GM21528 (cell line): ENCODE measurements at regions not wholly inside any gene's neighbourhood (a gene's known extent, or its start where the extent isn't known, plus 50 kb on each side); places are given as distances from the start of the nearest gene placed in this dataset.
"Not testable (repeated sequence)": the region's sequence is repeated elsewhere in the genome, so short reads cannot be mapped to it uniquely, and the experiment has no call there.

Experiments used
- ATAC-seq: cut with Tn5 transposase; IDR thresholded peaks from one replicate; pipeline ENCODE4 v1.9.1; 2021; ENCODE audit warnings: mild to moderate bottlenecking, moderate library complexity; ENCODE audit not compliant: unreplicated experiment, low FRiP score

DNA sequence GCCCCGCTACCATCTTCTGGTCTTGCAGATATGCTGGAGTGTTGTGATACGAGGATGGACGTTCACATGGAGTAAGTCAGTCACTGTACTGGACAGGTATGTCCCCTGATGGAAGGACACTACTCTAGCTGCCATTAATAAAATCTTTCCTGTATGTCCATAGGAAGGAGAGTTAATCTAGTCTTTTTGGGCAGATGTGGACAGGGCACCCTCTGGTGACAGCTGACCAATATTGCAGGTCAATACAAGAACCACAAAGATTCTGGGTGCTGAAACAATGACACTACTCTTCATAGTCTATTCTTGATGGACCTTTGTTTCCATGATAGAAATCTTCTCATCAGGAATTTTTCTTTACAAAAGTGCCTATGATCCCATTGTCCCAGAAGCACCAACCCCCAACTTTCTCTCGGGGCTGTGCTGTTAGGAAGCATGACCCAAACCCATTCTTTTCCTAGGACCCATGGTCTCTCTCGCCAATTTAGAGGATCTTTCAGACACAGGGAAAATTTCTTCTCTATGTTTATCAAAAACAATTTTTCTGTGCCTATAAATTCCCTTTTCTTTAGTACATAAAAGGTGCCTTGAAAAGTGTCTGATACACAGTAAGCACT, 376.9 kb downstream of the DTWD2 start:
- ATAC-seq = no peak

DNA sequence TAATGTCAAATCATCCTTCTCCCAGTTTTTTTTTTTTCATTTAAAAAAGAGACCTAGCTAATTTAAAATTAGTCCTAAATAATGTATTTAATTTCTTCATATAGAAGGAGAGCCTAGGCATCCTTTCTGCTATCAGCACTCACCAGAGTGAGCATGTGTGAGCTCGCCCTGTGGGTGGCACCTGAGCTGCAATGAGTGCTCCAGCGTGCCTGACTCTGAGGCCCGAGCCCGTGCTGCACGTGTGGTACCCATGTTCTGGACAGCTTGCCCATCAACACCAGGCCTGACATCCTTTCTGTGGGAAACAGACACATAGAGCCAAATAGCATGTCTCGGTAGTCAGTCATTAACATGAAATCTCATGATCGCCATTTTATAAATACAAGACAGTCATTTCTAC, 381.4 kb downstream of the DTWD2 start:
- no peak for ATAC-seq

DNA sequence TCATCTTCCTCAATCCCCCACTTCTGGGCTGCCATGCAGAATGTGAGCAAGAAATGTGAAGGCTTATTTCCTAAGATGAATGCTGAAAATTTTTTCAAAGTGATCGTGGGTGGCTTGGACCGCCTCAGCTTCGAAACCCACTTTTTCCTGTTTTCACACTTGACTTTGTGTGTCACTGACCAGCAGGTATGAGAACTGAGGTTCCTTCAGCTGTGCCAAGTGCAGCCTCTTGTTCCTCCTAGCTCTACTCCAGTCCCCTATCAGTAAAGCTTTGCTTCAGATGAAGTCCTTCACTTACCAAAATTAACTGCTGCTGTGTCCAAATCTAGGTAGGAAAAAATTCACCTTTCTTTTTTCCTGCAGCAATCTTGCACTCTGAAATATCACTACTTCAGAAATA, 382.6 kb downstream of the DTWD2 start:
- no peak for ATAC-seq

- no peak for ATAC-seq
Observed at GRCh38 chr5:118604106-118604505, 384.2 kb downstream of the DTWD2 start.

DNA sequence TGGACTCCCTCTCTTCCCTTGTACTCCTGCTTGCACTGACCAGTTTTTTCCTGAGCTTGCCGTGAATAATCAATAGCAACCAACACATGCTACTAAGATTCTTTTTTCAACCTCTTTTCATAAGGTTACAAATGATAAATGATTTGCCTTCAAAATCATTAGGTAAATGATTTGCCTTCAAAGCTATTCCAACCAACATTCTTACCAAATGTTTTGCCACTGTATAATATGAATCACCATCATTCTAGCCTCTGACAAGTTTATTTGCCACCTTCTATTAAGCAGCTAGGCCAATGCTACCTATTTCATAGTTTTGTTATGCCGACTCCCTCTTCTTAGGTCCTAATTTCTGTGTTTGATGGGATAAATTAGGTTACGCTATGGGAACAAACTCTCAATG, 385.1 kb downstream of the DTWD2 start:
- ATAC-seq = no peak

DNA sequence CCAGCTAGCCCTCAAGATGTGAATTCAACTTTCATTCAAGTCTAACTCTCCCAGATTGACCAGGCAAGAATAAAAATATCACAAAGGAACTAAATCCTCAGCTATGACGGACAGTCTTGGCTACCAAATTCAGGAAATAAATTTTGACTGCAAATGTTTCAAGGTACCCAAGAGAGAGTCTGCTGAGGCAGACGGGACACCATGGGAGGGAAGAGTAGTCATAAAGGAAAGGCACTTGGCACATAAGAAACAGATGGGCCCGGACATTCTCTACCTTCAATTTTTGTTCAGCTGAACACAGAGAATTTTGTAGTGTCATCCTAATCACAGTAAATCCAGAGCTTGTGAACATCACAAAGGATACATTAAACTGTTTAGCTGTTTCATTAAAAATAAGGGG, 390.0 kb downstream of the DTWD2 start:
- no peak for ATAC-seq

DNA sequence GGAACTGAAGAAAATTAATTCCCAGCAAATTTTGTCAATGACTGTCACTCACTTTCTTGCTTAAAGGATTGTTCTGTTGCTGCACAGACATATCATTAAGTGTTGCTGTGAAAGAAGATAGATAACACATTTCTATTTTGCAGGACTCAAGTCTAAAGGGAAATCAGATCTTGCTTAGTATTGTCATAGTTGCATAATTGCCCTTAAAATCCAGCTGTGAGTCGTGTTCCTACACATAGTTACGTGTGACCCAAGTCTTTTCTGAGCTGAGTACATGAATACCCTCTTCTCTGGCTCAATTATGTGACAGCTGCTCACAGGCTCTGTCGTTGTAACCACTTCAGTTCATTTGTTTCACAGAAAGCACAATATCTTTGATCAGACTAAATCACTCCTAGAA, 390.8 kb downstream of the DTWD2 start:
- ATAC-seq = no peak

DNA sequence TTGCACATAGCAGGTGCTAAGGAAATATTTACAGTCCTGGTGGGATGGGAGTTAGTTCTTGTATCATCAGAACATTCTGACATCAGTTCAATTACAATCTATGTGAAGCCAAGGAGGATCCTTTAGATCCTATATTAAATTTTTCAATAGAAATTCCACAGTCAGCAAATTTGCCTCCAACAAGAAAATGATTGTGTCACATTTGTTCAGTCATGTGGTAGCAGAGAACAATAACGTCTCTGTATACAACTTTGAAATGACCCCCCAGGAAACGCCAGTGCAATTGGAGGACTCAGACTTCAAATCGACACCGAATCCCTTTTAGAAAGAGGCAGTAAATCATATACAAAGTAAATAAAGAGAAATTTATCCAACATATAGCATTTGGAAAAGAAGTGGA, 392.1 kb downstream of the DTWD2 start:
- ATAC-seq = no peak

GRCh38 chr5:118593003-118593328, 395.4 kb downstream of the DTWD2 start:
- ATAC-seq = peak; percentile 46

GRCh38 chr5:118592229-118593002, 395.9 kb downstream of the DTWD2 start:
- ATAC-seq = no peak

DNA sequence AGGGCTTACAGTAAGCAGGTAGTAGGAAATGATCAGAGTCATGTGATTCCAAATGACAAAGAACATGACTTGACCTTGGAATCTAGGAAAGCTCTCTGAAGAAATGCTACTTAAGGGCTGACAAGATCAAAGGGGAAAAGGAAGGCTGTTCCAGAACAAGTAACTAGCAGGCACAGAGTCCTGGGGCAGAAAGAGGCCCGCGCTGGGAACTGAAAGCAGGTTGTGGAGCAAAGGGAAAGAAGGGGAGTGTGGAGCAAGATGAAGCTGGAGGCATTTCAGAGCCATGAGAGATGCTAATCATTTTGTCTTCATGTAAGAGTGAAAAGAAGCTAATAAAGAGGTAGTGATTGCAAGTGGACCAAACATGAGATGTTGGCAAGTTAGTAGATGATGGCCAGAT, 397.5 kb downstream of the DTWD2 start:
- no peak for ATAC-seq

DNA sequence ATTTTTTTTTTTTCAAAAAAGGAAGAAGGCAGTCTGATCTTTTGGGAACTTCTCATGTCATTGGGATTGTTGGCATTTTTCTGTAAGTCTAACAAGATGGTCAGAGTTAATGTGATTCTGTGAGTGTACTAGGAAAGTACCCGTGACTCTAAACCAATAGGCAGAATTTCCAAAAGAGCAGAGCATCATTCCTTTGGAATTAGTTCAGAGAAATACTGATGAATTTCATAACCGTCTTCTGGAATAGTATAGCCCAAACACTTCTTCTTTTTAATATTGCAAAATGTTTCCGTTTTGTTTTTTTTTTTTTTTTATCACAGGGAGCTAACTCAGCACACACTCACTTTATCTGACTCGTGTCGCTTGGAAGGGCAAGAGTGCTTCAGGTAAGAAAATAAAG, 407.4 kb downstream of the DTWD2 start:
- ATAC-seq = no peak

DNA sequence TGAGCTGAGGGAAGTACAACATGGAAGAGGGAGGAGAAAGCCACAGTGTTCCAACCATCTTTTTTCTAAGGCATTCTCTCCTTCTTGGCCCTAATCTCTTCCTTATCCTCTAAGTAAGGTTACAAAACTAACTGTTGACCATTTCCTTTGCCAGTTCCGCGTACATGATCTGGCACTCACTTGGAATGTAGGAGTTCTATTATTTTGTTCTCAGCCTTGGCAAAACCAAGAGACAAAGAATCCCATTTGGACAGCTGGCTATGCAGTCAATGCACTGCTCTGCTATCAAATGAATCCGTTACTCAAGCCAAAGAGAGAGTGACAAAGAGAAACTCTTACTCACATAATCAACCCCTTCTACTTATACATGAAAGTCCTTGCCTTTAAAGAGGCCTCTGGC, 410.3 kb downstream of the DTWD2 start:
- no peak for ATAC-seq

DNA sequence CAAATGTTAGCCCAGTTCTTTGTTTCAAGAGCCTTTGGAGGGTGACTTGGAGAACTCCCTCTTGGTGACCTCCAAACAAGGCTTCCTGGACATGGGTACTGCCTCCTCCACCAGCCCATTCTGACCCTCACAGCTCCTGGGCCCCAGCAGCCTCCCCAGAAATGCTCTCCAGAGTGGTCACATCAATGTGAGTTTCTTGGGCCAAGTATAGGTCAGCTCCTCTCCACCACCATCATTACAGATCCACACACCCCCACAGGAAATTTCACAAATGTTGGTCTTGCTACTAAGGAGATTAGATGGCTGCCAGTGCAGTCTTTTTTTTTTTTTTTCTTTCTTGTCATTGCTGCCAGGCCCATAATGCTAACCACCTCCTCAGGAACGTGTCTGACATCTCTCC, 410.7 kb downstream of the DTWD2 start:
- ATAC-seq = no peak

GRCh38 chr5:118570276-118570675, 418.1 kb downstream of the DTWD2 start:
- not testable (repeated sequence) for ATAC-seq

DNA sequence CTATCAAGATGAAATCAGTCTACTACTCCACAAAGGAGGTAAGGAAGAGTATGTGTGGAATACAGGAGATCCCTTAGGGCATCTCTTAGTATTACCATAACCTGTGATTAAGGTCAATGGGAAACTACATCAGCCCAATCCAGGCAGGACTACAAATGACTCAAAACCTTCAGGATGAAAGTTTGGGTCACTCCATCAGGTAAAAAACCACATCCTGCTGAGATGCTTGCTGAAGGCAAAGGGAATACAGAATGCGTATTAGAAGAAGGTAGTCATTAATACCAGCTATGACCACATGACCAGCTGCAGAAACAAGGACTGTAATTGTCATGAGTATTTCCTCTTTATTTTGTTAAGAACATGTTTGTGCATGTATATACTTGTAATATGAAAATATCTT, 418.8 kb downstream of the DTWD2 start:
- ATAC-seq = not testable (repeated sequence)

DNA sequence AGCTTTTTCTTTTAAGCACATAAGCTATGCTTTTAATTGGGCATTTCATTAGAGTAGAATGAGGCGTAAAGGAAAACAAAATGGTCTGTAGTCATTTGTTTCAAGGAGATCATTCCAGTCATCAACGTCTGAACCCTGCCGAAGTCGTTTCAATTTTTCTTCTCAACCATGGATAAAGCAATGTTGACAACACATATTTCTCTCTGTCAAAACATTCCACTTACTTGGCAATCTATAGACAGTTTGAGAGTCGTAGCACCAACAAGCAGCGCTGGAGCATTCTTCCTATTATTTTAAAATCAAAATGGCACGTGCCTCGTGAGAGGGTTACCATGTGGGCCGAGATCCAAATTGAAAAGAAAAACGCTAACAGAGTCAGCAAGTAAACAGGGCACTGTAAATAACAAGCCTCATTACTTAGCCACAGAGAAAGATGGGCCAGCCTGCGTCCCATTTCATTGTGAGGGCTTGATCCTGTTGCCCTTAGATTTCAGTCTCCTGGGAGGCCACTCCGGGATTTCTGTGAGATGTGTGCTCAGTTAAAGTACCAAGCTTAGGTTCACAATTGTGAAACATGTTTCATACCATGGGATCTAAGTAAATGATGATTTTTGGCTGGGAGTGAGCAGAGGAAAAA, 422.9 kb downstream of the DTWD2 start:
- no peak for ATAC-seq

GRCh38 chr5:118561971-118562370, 426.4 kb downstream of the DTWD2 start:
- ATAC-seq = no peak

GRCh38 chr5:118561235-118561634, 427.1 kb downstream of the DTWD2 start:
- ATAC-seq = no peak

DNA sequence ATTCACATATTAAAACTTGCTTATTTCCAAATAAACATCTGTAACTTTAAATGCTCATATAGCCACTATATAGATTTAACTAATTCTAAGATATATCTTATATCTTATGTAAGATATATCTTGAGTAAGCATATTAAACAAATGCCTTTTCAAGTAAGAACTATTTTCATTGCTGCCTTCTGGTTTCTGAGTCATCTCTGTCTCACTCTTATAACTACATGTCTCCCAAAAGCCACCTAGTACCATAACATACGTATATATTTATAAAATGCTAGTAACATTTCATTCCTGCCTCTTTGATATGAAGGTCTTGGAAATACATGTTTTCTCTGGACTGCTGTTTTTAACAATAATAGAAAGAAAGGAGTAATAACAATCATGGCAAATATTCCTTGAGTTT, 429.5 kb downstream of the DTWD2 start:
- no peak for ATAC-seq

DNA sequence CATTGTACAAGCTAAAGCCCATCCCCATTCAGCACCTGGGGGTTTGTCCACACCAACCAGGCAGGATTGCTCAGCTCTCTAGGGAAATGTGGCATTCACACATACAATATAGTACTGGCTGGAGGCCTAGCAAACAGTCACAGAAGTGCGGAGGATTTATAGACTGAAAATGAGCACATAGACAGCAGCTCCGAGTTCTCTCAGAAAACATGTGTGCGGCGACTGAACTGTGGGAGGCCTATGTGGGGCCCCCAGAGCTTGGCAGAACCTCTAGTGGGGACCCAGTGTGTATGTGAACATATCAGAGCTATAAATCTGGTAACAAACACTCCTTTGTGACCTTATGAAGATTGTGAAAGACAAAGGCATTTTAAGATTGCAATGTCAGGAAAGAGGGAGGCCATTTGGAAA, 431.1 kb downstream of the DTWD2 start:
- ATAC-seq = no peak

- no peak for ATAC-seq
Observed at GRCh38 chr5:118556792-118557191, 431.6 kb downstream of the DTWD2 start.
